GM23338 (cell line): ENCODE measurements at regions not wholly inside any gene's neighbourhood (a gene's known extent, or its start where the extent isn't known, plus 50 kb on each side); places are given as distances from the start of the nearest gene placed in this dataset.

ENCODE experiments used
- ATAC-seq: fragments of 200-7000 bp; cut with Tn5 transposase; 3 replicates; pipeline ENCODE4 v1.9.1; 2020
- DNase-seq: peaks from one replicate; pipeline ENCODE4 v3.0.0-alpha.2; 2015; ENCODE audit warnings: low spot score
- H2AFZ ChIP-seq: fragments of 200-600 bp; sonication (generic); 2 replicates; pipeline ENCODE4 v1.8.0; 2016; ENCODE audit warnings: antibody characterized with exemption, mild to moderate bottlenecking, moderate library complexity
- H3F3A ChIP-seq: fragments of 200-600 bp; sonication (generic); replicated peaks from 2 replicates; pipeline ENCODE4 v1.8.0; 2017; ENCODE audit warnings: antibody characterized with exemption, mixed run types, low read depth
- H3K27ac ChIP-seq: fragments of 200-600 bp; sonication (generic); 2 replicates; pipeline ENCODE4 v1.6.1; 2016; ENCODE audit warnings: low read depth
- H3K27me3 ChIP-seq: fragments of 200-600 bp; sonication (generic); 2 replicates; pipeline ENCODE4 v1.8.0; 2016; ENCODE audit warnings: mild to moderate bottlenecking, mixed run types, moderate library complexity; ENCODE audit not compliant: insufficient read depth
- H3K36me3 ChIP-seq: fragments of 200-600 bp; sonication (generic); 2 replicates; pipeline ENCODE4 v1.8.0; 2016; ENCODE audit warnings: mild to moderate bottlenecking; ENCODE audit not compliant: insufficient read depth
- H3K4me1 ChIP-seq: fragments of 200-600 bp; sonication (generic); 2 replicates; pipeline ENCODE4 v1.8.0; 2016; ENCODE audit warnings: mild to moderate bottlenecking, moderate library complexity; ENCODE audit not compliant: insufficient read depth
- H3K4me2 ChIP-seq: fragments of 200-600 bp; sonication (generic); 2 replicates; pipeline ENCODE4 v1.7.1; 2017; ENCODE audit warnings: mixed run types
- H3K4me3 ChIP-seq: fragments of 200-600 bp; sonication (generic); 2 replicates; pipeline ENCODE4 v1.6.1; 2016; ENCODE audit warnings: mixed run types
- H3K79me2 ChIP-seq: fragments of 200-600 bp; sonication (generic); replicated peaks from 2 replicates; pipeline ENCODE4 v1.8.0; 2017; ENCODE audit warnings: mild to moderate bottlenecking; ENCODE audit not compliant: insufficient read depth
- H3K9me2 ChIP-seq: fragments of 200-600 bp; sonication (generic); 2 replicates; pipeline ENCODE4 v1.8.0; 2017; ENCODE audit not compliant: insufficient read depth
- H4K20me1 ChIP-seq: fragments of 200-600 bp; sonication (generic); replicated peaks from 2 replicates; pipeline ENCODE4 v1.8.0; 2017; ENCODE audit warnings: mild to moderate bottlenecking; ENCODE audit not compliant: insufficient read depth
- H3K27ac Mint-ChIP-seq: 2 replicates; pipeline ENCODE4 v1.8.0; 2020; ENCODE audit warnings: inconsistent platforms, mild to moderate bottlenecking, moderate library complexity, mixed read lengths
- H3K27me3 Mint-ChIP-seq: 3 replicates; pipeline ENCODE4 v1.8.0; 2022; ENCODE audit warnings: low read depth, mild to moderate bottlenecking, moderate library complexity, mixed read lengths, inconsistent platforms; ENCODE audit not compliant: insufficient read depth, poor library complexity
- H3K36me3 Mint-ChIP-seq: 3 replicates; pipeline ENCODE4 v1.8.0; 2021; ENCODE audit warnings: low read depth, mild to moderate bottlenecking, inconsistent platforms, moderate library complexity, mixed read lengths
- H3K4me1 Mint-ChIP-seq: 3 replicates; pipeline ENCODE4 v1.8.0; 2020; ENCODE audit warnings: mild to moderate bottlenecking, inconsistent platforms, mixed read lengths
- H3K4me3 Mint-ChIP-seq: 3 replicates; pipeline ENCODE4 v1.8.0; 2021; ENCODE audit warnings: moderate library complexity, mild to moderate bottlenecking, inconsistent platforms, mixed read lengths
- H3K9me3 Mint-ChIP-seq: 3 replicates; pipeline ENCODE4 v1.8.0; 2020; ENCODE audit warnings: moderate library complexity, mild to moderate bottlenecking, inconsistent platforms, mixed read lengths
- CREB1 ChIP-seq: fragments of 250-450 bp; sonication (Bioruptor Pico); IDR thresholded peaks from 2 replicates; pipeline ENCODE4 v1.5.0; 2020; ENCODE audit warnings: low read depth, mild to moderate bottlenecking, moderate library complexity
- ETS1 ChIP-seq: IDR thresholded peaks from 2 replicates; pipeline ENCODE4 v1.6.1; 2016; ENCODE audit warnings: antibody characterized with exemption
- EZH2 ChIP-seq: fragments of 200-600 bp; sonication (generic); IDR thresholded peaks from one replicate; pipeline ENCODE4 v1.8.0; 2017; ENCODE audit warnings: antibody characterized with exemption, mild to moderate bottlenecking, low read depth; ENCODE audit not compliant: unreplicated experiment
- EZH2phosphoT487 ChIP-seq: fragments of 200-600 bp; sonication (generic); IDR thresholded peaks from one replicate; pipeline ENCODE4 v1.8.1; 2018; ENCODE audit warnings: antibody characterized with exemption; ENCODE audit not compliant: unreplicated experiment
- STAT1 ChIP-seq: IDR thresholded peaks from one replicate; pipeline ENCODE4 v1.6.1; 2016; ENCODE audit warnings: antibody characterized with exemption; ENCODE audit not compliant: unreplicated experiment
- ZNF114 ChIP-seq: fragments of 250-450 bp; sonication (Bioruptor Pico); IDR thresholded peaks from 2 replicates; pipeline ENCODE4 v1.5.0; 2020; ENCODE audit warnings: mild to moderate bottlenecking, moderate library complexity
- ZNF331 ChIP-seq: fragments of 250-450 bp; sonication (Bioruptor Pico); IDR thresholded peaks from 2 replicates; pipeline ENCODE4 v1.5.0; 2020; ENCODE audit warnings: low read depth, mild to moderate bottlenecking, moderate library complexity
- ZNF462 ChIP-seq: fragments of 250-450 bp; sonication (Bioruptor Pico); IDR thresholded peaks from 2 replicates; pipeline ENCODE4 v1.5.0; 2020; ENCODE audit warnings: mild to moderate bottlenecking, moderate library complexity

- Histone ChIP-seq H2AFZ (no peak overlapping the region), H3K9me2 (0 out of 2 replicates have a peak, but pooled peaks cover 2% of the 10 kb centered on the region), H3K79me2 (no peaks in the 10 kb centered on the region), H3K36me3 (no peaks in the 10 kb centered on the region), H3K4me1 (no peaks in the 10 kb centered on the region), H4K20me1 (no peaks in the 10 kb centered on the region), H3K4me3 (no peak overlapping the region), H3K4me2 (no peak overlapping the region), H3F3A (no peaks in the 10 kb centered on the region), H3K27ac (no peak overlapping the region), H3K27me3 (no peaks in the 10 kb centered on the region)
- no peaks in the 10 kb centered on the region for H3K9me3 Mint-ChIP-seq
- DNase-seq, result no peak
- no peak overlapping the region for H3K27ac Mint-ChIP-seq
- no peaks in the 10 kb centered on the region for H3K36me3 Mint-ChIP-seq
- ATAC-seq, result no peak
- H3K27me3 Mint-ChIP-seq, result peaks cover 1% of the 10 kb centered on the region
- H3K4me1 Mint-ChIP-seq, result no peaks in the 10 kb centered on the region
- no peak for TF ChIP-seq ZNF114 (CRISPR knock-in tag)
- TF ChIP-seq EZH2phosphoT487, result no peak
- TF ChIP-seq ETS1, result no peak
- no peak for TF ChIP-seq CREB1 (CRISPR knock-in tag)
- no peak overlapping the region for H3K4me3 Mint-ChIP-seq
Measured at GRCh38 chr2:58405341-58405740, 164.2 kb upstream of the FANCL start.

GRCh38 chr2:58401936-58402335 is 160.8 kb upstream of the FANCL start:
- ATAC-seq (no peak), DNase-seq (no peak)
- no peak for TF ChIP-seq ZNF331 (CRISPR knock-in tag)
- no peak for TF ChIP-seq STAT1
- no peak for TF ChIP-seq ZNF462 (CRISPR knock-in tag)
- no peak for TF ChIP-seq ZNF114 (CRISPR knock-in tag)
- TF ChIP-seq EZH2, result no peak
- no peak for TF ChIP-seq EZH2phosphoT487
- Histone ChIP-seq H3K79me2 (no peaks in the 10 kb centered on the region), H3K4me3 (no peak overlapping the region), H3K36me3 (no peaks in the 10 kb centered on the region), H4K20me1 (no peaks in the 10 kb centered on the region), H2AFZ (no peak overlapping the region), H3K27ac (no peak overlapping the region), H3K4me1 (no peaks in the 10 kb centered on the region), H3K27me3 (no peaks in the 10 kb centered on the region), H3F3A (no peaks in the 10 kb centered on the region), H3K9me2 (no peaks in the 10 kb centered on the region), H3K4me2 (no peak overlapping the region)
- Mint-ChIP-seq H3K27ac (no peak overlapping the region), H3K4me3 (no peak overlapping the region), H3K4me1 (no peaks in the 10 kb centered on the region), H3K36me3 (no peaks in the 10 kb centered on the region), H3K27me3 (peaks cover 1% of the 10 kb centered on the region), H3K9me3 (no peaks in the 10 kb centered on the region)
